ENCODE measurements at regions not wholly inside any gene's neighbourhood (a gene's known extent, or its start where the extent isn't known, plus 50 kb on each side); places are given as distances from the start of the nearest gene placed in this dataset.

DNA sequence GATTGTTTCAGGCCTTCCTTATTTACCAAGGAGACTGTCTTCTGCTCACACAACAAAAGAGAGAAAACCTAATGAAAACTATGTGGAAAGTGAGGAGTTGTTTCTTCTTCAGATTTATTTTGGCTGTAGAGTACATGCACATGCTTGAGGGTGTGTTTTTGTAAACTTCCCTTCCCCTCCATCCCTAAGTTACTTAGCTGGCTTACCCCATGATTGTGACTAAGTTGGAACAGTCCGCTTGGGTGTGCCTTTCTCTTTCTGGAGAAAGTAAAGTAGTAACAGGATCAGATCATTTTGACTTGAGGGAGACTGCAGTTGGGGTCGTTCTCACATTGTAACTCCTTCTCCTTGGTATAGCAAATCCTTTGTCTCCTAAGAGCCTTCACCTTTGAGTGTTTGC lies 155.9 kb downstream of the RTL9 start:
- H3K4me3 ChIP-seq (replicated peaks in 1 of 3; ENCODE audit: insufficient read depth in 1 of 3, low read depth in 1 of 3, low read length in 3 of 3), result no peak overlapping the region
- no peak overlapping the region for H3K27ac ChIP-seq (ENCODE audit: insufficient read depth, low read depth, low read length)
- H3K36me3 ChIP-seq (ENCODE audit: control insufficient read depth in 2 of 2, extremely low read depth in 1 of 2, insufficient read depth in 2 of 2, low read length in 2 of 2), result no peaks in the 10 kb centered on the region
- no peak overlapping the region for H3K4me2 ChIP-seq (ENCODE audit: insufficient read depth, low read length)
- intact Hi-C loops (cut with micrococcal nuclease) (no loop called here), dilution Hi-C loops (cut with MboI; ENCODE audit: extremely low pct_ligation_motif_present, low sequenced_read_pairs) (no loop called here)
- DNase-seq (ENCODE audit: low read depth, low spot score) (no peak), FAIRE-seq (no peak)
- H2AFZ ChIP-seq (ENCODE audit: low read depth, low read length), result no peak overlapping the region
- CTCF ChIA-PET, result no interaction called here
- no peaks in the 10 kb centered on the region for H3K27me3 ChIP-seq (ENCODE audit: control insufficient read depth in 2 of 2, insufficient read depth in 2 of 2, low read length in 2 of 2)
- TF ChIP-seq, protein P1, sequence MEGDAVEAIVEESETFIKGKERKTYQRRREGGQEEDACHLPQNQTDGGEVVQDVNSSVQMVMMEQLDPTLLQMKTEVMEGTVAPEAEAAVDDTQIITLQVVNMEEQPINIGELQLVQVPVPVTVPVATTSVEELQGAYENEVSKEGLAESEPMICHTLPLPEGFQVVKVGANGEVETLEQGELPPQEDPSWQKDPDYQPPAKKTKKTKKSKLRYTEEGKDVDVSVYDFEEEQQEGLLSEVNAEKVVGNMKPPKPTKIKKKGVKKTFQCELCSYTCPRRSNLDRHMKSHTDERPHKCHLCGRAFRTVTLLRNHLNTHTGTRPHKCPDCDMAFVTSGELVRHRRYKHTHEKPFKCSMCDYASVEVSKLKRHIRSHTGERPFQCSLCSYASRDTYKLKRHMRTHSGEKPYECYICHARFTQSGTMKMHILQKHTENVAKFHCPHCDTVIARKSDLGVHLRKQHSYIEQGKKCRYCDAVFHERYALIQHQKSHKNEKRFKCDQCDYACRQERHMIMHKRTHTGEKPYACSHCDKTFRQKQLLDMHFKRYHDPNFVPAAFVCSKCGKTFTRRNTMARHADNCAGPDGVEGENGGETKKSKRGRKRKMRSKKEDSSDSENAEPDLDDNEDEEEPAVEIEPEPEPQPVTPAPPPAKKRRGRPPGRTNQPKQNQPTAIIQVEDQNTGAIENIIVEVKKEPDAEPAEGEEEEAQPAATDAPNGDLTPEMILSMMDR (IDR thresholded peaks at IDR 0.05; ENCODE audit: extremely low read depth in 1 of 2, insufficient read depth in 1 of 2, low read depth in 1 of 2, low read length in 2 of 2), result no peak
- TF ChIP-seq EZH2 (IDR thresholded peaks at IDR 0.05; ENCODE audit: borderline replicate concordance, low read depth, low read length, severe bottlenecking), result no peak
- TF ChIP-seq, protein P2, sequence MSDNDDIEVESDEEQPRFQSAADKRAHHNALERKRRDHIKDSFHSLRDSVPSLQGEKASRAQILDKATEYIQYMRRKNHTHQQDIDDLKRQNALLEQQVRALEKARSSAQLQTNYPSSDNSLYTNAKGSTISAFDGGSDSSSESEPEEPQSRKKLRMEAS (IDR thresholded peaks at IDR 0.05; ENCODE audit: insufficient read depth, insufficient read length), result no peak
- no peak for TF ChIP-seq FOS (IDR thresholded peaks at IDR 0.05; ENCODE audit: borderline replicate concordance, insufficient read depth, low read length)
- TF ChIP-seq POLR2AphosphoS5 (IDR thresholded peaks at IDR 0.05; ENCODE audit: insufficient read depth, low read depth, low read length), result no peak
- TF ChIP-seq GATA2 (IDR thresholded peaks at IDR 0.05; ENCODE audit: insufficient read depth, insufficient read length, low read depth, low read length), result no peak
- TF ChIP-seq POLR2A (IDR thresholded peaks at IDR 0.05; ENCODE audit: low read depth, low read length), result no peak
- no peak for TF ChIP-seq JUN (IDR thresholded peaks at IDR 0.05; ENCODE audit: borderline replicate concordance, insufficient read depth, insufficient read length, low read depth)
- TF ChIP-seq MYC (IDR thresholded peaks at IDR 0.05; ENCODE audit: low read depth, low read length), result no peak
- H3K9ac ChIP-seq (replicated peaks; ENCODE audit: extremely low read depth, insufficient read depth, low read length), result no peak overlapping the region
- no TSS peak for BruUV-seq (replicated peaks)
- H3K9me3 ChIP-seq (replicated peaks; ENCODE audit: control insufficient read depth, insufficient read depth, low read length), result no peaks in the 10 kb centered on the region
- POLR2A ChIA-PET, result no interaction called here
- H3K9me1 ChIP-seq (replicated peaks; ENCODE audit: control insufficient read depth, extremely low read depth, insufficient read depth, low read length), result no peaks in the 10 kb centered on the region
- no peaks in the 10 kb centered on the region for H3K4me1 ChIP-seq (ENCODE audit: control insufficient read depth, extremely low read depth, insufficient read depth, low read length)
- no peaks in the 10 kb centered on the region for H3K79me2 ChIP-seq (ENCODE audit: control insufficient read depth, insufficient read depth, low read length)
- H4K20me1 ChIP-seq (replicated peaks; ENCODE audit: control insufficient read depth, extremely low read depth, insufficient read depth, low read length), result no peaks in the 10 kb centered on the region
